GM10266 (cell line): ENCODE measurements at regions not wholly inside any gene's neighbourhood (a gene's known extent, or its start where the extent isn't known, plus 50 kb on each side); places are given as distances from the start of the nearest gene placed in this dataset.

ENCODE experiments used
- DNase-seq: peaks from one replicate; pipeline ENCODE4 v3.0.0; 2012; ENCODE audit errors: extremely low spot score
- CTCF ChIP-seq: IDR thresholded peaks from 2 replicates; pipeline ENCODE4 v1.5.1; 2012; ENCODE audit warnings: mild to moderate bottlenecking, low read depth; ENCODE audit not compliant: control insufficient read depth, insufficient read depth; ENCODE audit errors: missing control alignments

GRCh38 chr6:109237077-109237985 is 142.0 kb downstream of the CEP57L1 start:
- TF ChIP-seq CTCF = no peak
- no peak for DNase-seq

- TF ChIP-seq CTCF = peak; percentile 27
- peak; percentile 28 for DNase-seq
Observed at GRCh38 chr6:109236115-109237076, 141.1 kb downstream of the CEP57L1 start.

- DNase-seq = no peak
- no peak for TF ChIP-seq CTCF
Observed at GRCh38 chr6:109235481-109236038, 140.3 kb downstream of the CEP57L1 start.

GRCh38 chr6:109230453-109230852 is 135.1 kb downstream of the CEP57L1 start:
- no peak for DNase-seq
- no peak for TF ChIP-seq CTCF

GRCh38 chr6:109229536-109229935 is 134.2 kb downstream of the CEP57L1 start:
- TF ChIP-seq CTCF = no peak
- no peak for DNase-seq

GRCh38 chr6:109227646-109228045 is 132.3 kb downstream of the CEP57L1 start:
- no peak for DNase-seq
- TF ChIP-seq CTCF = no peak
